ENCODE measurements at regions not wholly inside any gene's neighbourhood (a gene's known extent, or its start where the extent isn't known, plus 50 kb on each side); places are given as distances from the start of the nearest gene placed in this dataset.

DNA sequence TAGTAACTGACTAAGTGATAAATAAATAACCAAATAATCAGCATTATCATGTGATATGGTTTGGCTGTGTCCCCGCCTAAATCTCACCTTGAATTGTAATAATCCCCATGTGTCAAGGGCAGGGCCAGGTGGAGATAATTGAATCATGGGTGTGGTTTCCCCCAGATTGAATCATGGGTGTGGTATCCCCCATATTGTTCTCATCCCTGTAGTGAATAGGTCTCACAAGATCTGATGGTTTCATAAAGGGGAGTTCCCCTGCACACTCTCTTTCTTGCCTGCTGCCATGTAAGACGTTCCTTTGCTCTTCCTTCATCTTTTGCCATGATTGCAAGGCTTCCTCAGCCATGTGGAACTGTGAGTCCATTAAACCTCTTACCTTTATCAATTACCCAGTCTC, 72.1 kb upstream of the NRP1 start:
- TF ChIP-seq SIN3A (IDR thresholded peaks at IDR 0.05; ENCODE audit: borderline replicate concordance, insufficient read depth, low read length) (no peak), FOXP2 (optimal IDR thresholded peaks at IDR 0.05; ENCODE audit: borderline replicate concordance, extremely low read depth, extremely low read length, insufficient read depth) (no peak), POLR2AphosphoS5 (IDR thresholded peaks at IDR 0.05; ENCODE audit: low read depth, low read length) (no peak), REST (IDR thresholded peaks at IDR 0.05; ENCODE audit: insufficient read depth in 1 of 2, low read depth in 2 of 2, low read length in 2 of 2) (no peak), TAF1 (IDR thresholded peaks at IDR 0.05; ENCODE audit: borderline replicate concordance, insufficient read depth, low read length) (no peak)

- TF ChIP-seq REST (IDR thresholded peaks at IDR 0.05; ENCODE audit: insufficient read depth in 1 of 2, low read depth in 2 of 2, low read length in 2 of 2) (no peak), POLR2AphosphoS5 (IDR thresholded peaks at IDR 0.05; ENCODE audit: low read depth, low read length) (no peak), FOXP2 (optimal IDR thresholded peaks at IDR 0.05; ENCODE audit: borderline replicate concordance, extremely low read depth, extremely low read length, insufficient read depth) (no peak), SIN3A (IDR thresholded peaks at IDR 0.05; ENCODE audit: borderline replicate concordance, insufficient read depth, low read length) (no peak), TAF1 (IDR thresholded peaks at IDR 0.05; ENCODE audit: borderline replicate concordance, insufficient read depth, low read length) (no peak)
Measured at GRCh38 chr10:33402220-33403073, 68.0 kb upstream of the NRP1 start.

- TF ChIP-seq FOXP2 (optimal IDR thresholded peaks at IDR 0.05; ENCODE audit: borderline replicate concordance, extremely low read depth, extremely low read length, insufficient read depth) (no peak), REST (IDR thresholded peaks at IDR 0.05; ENCODE audit: insufficient read depth in 1 of 2, low read depth in 2 of 2, low read length in 2 of 2) (no peak), SIN3A (IDR thresholded peaks at IDR 0.05; ENCODE audit: borderline replicate concordance, insufficient read depth, low read length) (no peak)
Measured at GRCh38 chr10:33401300-33401699, 66.8 kb upstream of the NRP1 start.

- TF ChIP-seq SIN3A (IDR thresholded peaks at IDR 0.05; ENCODE audit: borderline replicate concordance, insufficient read depth, low read length): no peak
- no peak for TF ChIP-seq FOXP2 (optimal IDR thresholded peaks at IDR 0.05; ENCODE audit: borderline replicate concordance, extremely low read depth, extremely low read length, insufficient read depth)
- TF ChIP-seq TAF1 (IDR thresholded peaks at IDR 0.05; ENCODE audit: borderline replicate concordance, insufficient read depth, low read length): no peak
- TF ChIP-seq POLR2AphosphoS5 (IDR thresholded peaks at IDR 0.05; ENCODE audit: low read depth, low read length): no peak
- no peak for TF ChIP-seq REST (IDR thresholded peaks at IDR 0.05; ENCODE audit: insufficient read depth in 1 of 2, low read depth in 2 of 2, low read length in 2 of 2)
Measured at GRCh38 chr10:33398796-33399195, 64.3 kb upstream of the NRP1 start.

Measured in PFSK-1 (cell line).